ENCODE measurements at regions not wholly inside any gene's neighbourhood (a gene's known extent, or its start where the extent isn't known, plus 50 kb on each side); places are given as distances from the start of the nearest gene placed in this dataset.

GRCh38 chr12:24698972-24699371, 249.9 kb downstream of the BCAT1 start:
- TF ChIP-seq USF2 (IDR thresholded peaks at IDR 0.05) = no peak
- TF ChIP-seq, protein P1, sequence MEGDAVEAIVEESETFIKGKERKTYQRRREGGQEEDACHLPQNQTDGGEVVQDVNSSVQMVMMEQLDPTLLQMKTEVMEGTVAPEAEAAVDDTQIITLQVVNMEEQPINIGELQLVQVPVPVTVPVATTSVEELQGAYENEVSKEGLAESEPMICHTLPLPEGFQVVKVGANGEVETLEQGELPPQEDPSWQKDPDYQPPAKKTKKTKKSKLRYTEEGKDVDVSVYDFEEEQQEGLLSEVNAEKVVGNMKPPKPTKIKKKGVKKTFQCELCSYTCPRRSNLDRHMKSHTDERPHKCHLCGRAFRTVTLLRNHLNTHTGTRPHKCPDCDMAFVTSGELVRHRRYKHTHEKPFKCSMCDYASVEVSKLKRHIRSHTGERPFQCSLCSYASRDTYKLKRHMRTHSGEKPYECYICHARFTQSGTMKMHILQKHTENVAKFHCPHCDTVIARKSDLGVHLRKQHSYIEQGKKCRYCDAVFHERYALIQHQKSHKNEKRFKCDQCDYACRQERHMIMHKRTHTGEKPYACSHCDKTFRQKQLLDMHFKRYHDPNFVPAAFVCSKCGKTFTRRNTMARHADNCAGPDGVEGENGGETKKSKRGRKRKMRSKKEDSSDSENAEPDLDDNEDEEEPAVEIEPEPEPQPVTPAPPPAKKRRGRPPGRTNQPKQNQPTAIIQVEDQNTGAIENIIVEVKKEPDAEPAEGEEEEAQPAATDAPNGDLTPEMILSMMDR (IDR thresholded peaks at IDR 0.05) = no peak
- TF ChIP-seq KDM1A (IDR thresholded peaks at IDR 0.05; ENCODE audit: low read depth) = no peak
- TF ChIP-seq PHF8 (IDR thresholded peaks at IDR 0.05; ENCODE audit: borderline replicate concordance, low read depth) = no peak
- no peak for TF ChIP-seq MAFK (IDR thresholded peaks at IDR 0.05; ENCODE audit: partially characterized antibody)
- no peak for TF ChIP-seq REST (IDR thresholded peaks at IDR 0.05)
